ENCODE measurements at regions not wholly inside any gene's neighbourhood (a gene's known extent, or its start where the extent isn't known, plus 50 kb on each side); places are given as distances from the start of the nearest gene placed in this dataset.

DNA sequence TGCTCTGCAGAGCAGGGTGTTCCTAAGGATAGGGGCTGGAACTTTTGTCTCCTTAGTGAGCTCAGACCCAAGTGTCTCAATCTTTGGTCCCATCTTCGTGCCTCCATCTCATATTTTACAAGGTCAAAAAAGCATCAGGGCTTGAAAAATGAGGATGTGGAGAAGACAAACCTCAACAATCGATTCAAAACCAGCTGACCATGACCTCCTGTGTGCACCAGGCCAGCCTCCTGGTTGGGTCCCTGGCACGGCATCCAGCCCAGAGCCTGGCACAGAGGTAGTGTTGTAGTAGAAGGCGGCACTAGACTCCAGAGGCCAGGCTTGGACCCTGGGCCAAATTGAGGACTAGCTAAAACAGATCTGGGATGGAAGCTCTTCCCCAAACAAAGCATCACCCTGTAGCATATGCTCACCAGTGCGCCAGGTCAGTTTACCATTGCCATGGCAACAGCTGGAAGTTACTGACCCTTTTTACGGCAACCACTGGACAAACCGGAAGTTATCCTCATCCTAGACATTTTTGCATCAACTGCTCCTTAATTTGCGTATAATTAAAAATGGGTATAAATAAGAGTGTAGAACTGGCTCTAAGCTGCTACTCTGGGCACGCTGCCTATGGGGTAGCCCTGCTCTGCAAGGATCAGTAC lies 69.3 kb upstream of the BLCAP start:
- no peak for DNase-seq

DNA sequence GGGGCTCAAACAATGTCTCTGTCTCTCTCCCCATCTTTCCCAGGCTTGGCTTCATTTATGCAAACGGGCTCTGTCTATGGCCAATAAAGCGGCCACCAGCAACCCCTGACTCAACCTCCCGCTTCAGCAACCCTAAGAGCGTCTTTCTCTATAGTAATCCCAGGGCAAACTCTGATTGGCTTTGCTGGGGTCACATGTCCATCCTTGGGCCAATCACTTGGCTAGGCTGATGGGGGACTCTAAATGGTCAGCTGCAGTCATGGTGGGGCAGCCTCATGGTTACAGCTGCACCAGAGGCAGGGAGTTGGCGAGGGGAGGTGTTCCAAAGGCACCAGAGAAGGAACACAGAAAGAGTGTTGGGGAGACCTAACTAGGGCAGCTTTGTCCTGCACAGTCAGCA lies 68.5 kb upstream of the BLCAP start:
- DNase-seq, result no peak

DNA sequence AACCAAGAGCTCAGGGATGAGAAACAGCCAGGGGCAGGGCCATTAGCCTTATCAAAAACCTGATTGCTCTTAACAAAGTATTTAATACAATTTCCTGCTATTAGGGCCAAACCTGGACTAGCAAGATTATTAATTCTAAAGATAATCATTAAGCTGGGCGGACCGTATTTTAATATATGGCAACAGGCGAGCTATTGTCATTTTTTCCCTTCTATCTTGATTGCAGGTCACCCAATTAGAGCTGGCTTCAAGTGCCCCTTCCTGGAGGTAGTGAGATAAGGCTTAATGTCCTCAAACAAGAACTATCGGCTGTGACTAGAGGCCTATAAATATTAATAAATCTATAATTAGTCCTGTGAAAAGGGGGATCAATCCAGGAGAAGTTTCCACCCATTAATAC lies 66.0 kb upstream of the BLCAP start:
- DNase-seq, result no peak

DNA sequence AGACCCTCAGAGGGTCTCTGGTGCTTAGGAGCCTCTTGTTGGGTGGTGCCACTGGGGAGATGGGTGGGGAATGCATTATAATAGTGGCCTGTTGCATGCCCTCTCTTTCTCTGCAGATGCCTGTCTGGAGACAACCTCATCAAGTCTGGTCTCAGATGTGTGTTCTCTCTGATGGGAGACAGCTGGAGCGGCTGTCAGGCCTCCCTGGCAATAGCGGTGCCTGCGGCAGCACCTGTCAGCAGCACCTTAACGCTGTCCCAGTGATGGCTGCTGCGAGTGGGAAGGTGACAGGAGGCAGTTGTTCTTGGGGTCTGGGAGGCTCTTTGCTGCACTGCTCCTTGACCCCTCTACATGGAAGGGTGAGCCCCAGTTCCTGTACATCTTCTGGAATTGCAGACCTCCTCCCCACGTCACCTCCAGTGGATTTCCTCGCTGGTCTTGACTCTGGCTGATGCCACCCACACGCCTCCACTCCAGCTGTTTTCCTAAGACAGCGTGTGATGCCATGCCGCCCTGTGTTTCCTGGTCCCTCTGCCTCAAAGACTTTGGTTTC lies 63.3 kb upstream of the BLCAP start:
- no peak for DNase-seq

DNA sequence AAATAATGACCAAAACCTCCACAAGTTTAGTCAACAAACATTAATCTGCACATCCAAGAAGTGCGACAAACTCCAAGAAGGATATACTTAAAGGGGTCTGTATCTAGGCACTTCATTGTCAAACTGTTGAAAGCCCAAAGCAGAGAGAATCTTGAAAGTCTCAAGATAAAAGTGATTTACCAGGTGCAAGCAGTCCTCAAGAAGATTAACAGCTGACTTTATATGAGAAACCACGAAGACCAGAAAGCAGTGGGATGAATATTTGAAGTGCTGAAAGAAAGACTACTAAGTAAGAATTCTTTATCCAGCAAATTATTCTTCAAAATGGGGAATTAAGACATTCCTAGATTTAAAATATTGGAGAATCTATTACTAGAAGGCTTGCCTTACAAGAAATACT lies 58.4 kb upstream of the BLCAP start:
- no peak for DNase-seq

DNA sequence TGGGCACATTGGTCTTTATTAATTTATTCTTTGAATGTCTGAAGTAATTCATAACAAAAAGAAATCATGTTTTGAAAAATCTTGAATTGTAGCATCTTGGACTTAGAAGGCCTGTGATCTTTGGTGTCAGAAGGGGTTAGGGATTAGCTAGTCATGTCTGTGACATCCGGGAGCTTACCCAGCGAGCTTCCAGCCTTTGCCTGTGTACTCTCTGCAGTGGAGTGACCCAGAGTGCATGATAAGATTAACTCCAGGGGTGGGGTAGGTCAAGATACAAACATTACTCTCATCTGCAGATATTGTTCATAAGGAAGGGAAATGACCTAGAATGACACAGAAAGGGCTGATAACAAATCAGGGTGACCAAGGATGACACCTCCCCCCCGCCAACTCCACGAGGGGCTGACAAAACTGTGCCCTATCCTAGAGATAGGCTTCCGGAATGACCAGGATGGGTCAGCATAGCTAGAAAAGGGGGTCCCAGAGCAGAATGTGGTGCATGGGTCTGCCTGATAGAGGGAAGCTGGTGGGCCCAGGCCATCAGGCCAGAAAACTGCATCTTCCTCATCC lies 56.6 kb upstream of the BLCAP start:
- no peak for DNase-seq

DNA sequence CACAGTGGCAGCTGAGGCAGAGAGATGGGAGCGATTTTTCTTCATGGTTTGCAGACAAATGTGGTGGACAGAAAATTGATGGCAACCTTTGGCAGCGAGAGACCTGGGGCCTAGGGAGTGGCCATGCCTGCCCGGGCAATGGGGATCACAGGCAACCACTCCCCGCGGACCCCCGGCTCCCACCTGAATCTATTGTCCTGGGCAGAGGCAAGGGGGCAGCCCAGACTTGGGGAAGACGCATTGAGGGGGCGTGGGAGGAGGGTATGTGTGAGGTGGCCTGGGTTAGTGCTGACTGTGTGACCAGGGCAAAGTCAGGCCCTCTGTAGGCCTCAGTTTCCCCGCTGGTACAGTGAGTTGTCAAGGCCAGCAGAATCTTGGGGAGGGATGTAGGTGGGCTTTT lies 53.6 kb upstream of the BLCAP start:
- no peak for DNase-seq

DNA sequence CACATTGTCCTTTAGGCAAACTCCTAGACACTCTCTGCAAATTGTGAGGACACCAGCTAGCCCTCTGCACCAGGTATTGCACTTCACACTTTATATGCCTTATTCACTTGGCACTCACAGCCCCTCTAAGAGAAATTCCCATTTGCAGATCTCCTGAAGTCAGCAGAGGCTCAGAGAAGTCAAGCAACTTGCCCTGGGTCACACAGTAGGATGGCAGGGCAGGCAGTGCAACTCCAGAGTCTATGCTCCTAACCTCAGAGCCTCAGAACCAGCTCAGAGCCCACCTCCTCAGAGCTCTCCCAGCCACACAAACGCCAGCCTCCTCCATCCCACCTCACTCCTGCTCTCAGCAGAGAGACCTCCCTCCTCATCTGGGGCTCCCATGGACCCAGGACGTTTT lies 52.4 kb upstream of the BLCAP start:
- DNase-seq, result no peak

DNA sequence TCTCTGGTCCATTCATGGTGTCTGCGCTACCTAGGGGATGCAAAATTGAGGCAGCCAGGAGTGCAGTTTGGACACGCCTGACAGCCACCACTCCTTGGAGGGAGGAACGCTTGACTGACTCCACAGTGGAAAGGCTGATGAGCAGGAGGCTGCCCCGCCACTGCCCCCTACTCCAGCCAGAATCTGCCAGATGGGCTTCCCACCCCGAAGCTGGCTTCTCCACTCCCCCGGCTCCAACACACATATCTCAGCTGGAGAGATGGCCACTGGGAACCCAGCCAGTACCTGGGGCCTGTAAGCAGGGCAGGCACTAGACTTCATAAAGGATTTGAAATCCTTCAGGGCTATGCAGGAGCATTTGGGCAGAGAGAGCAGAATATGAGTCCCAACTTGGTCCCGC lies 51.4 kb upstream of the BLCAP start:
- DNase-seq, result no peak

DNA sequence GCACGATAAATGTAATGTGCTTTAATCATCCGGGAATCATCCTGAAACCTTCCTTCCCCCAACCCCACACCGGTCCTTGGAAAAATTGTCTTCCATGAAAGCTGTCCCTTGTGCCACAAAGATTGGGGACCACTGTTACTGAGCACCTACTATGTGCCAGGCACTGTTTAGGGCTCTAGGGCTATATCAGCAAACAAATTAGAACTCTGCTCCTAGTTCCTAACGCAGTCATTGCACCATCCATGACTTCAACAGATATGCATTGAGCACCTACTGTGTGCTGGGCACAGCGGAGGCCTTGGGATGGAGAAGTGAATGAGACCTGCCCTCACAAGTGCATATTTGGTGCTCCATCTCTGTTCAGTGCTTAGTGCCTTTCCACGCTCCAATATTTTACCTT lies 50.3 kb upstream of the BLCAP start:
- no peak for DNase-seq

Data from femur (tissue), 1 donor.